ENCODE measurements at regions not wholly inside any gene's neighbourhood (a gene's known extent, or its start where the extent isn't known, plus 50 kb on each side); places are given as distances from the start of the nearest gene placed in this dataset.

GRCh38 chr4:138919094-138919936 lies 96.3 kb upstream of the NOCT start:
- peak; percentile 82 for DNase-seq

GRCh38 chr4:138918169-138918869 lies 97.3 kb upstream of the NOCT start:
- no peak for DNase-seq

GRCh38 chr4:138916763-138917162 lies 98.8 kb upstream of the NOCT start:
- no peak for DNase-seq

- no peak for DNase-seq
Observed at GRCh38 chr4:138915756-138916155, 99.8 kb upstream of the NOCT start.

GRCh38 chr4:138912704-138913340 lies 102.8 kb upstream of the NOCT start:
- no peak for DNase-seq

- DNase-seq, result peak; percentile 82
Observed at GRCh38 chr4:138911909-138912703, 103.5 kb upstream of the NOCT start.

- DNase-seq, result peak; percentile 86
Observed at GRCh38 chr4:138910914-138911336, 104.7 kb upstream of the NOCT start.

- peak; percentile 57 for DNase-seq
Observed at GRCh38 chr4:138910195-138910913, 105.2 kb upstream of the NOCT start.

GRCh38 chr4:138909587-138909986 lies 106.0 kb upstream of the NOCT start:
- no peak for DNase-seq

GRCh38 chr4:138908134-138908533 lies 107.4 kb upstream of the NOCT start:
- DNase-seq, result no peak

GRCh38 chr4:138907174-138907573 lies 108.4 kb upstream of the NOCT start:
- no peak for DNase-seq

- no peak for DNase-seq
Observed at GRCh38 chr4:138904793-138905192, 110.8 kb upstream of the NOCT start.

GRCh38 chr4:138903185-138903584 lies 112.4 kb upstream of the NOCT start:
- no peak for DNase-seq

GRCh38 chr4:138902705-138903104 lies 112.9 kb upstream of the NOCT start:
- DNase-seq, result no peak

GRCh38 chr4:138901177-138901576 lies 114.4 kb upstream of the NOCT start:
- no peak for DNase-seq

GRCh38 chr4:138899999-138900398 lies 115.6 kb upstream of the NOCT start:
- DNase-seq, result no peak

GRCh38 chr4:138898282-138898681 lies 117.3 kb upstream of the NOCT start:
- DNase-seq, result peak; percentile 45

GRCh38 chr4:138897811-138898226 lies 117.8 kb upstream of the NOCT start:
- DNase-seq, result no peak

GRCh38 chr4:138894709-138895108 lies 120.9 kb upstream of the NOCT start:
- DNase-seq, result no peak

GRCh38 chr4:138894011-138894410 lies 121.6 kb upstream of the NOCT start:
- DNase-seq, result no peak

GRCh38 chr4:138892483-138893407 lies 122.8 kb upstream of the NOCT start:
- DNase-seq, result no peak

Data from NCI-H1436 (cell line).